IPS-11a (cell line): ENCODE measurements at regions not wholly inside any gene's neighbourhood (a gene's known extent, or its start where the extent isn't known, plus 50 kb on each side); places are given as distances from the start of the nearest gene placed in this dataset.

Experiments
- H3K4me3 ChIP-seq: one replicate; pipeline ENCODE4 v1.5.1; 2013; ENCODE audit warnings: low read depth, low read length, control low read depth

GRCh38 chr3:10759495-10759894, 56.5 kb upstream of the SLC6A11 start:
- H3K4me3 ChIP-seq = no peak overlapping the region

DNA sequence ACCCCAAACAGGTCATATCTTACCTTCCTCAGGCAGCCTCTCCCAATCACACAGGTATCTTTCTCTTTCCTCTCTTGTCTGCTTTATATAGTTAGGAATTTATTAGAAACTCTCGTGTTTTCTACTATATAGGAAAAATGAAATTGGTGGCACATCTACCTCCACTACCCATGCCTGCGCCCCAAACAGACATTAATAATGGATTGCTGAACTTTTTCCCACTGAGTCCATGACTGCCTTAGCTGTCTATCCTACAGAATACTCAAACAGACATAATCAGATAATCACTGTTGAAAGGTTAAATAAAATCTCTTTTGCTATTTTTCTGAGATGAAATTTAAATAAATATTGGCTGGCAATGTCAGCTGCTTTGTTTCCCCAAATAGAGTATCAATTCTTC, 55.8 kb upstream of the SLC6A11 start:
- H3K4me3 ChIP-seq = no peak overlapping the region

DNA sequence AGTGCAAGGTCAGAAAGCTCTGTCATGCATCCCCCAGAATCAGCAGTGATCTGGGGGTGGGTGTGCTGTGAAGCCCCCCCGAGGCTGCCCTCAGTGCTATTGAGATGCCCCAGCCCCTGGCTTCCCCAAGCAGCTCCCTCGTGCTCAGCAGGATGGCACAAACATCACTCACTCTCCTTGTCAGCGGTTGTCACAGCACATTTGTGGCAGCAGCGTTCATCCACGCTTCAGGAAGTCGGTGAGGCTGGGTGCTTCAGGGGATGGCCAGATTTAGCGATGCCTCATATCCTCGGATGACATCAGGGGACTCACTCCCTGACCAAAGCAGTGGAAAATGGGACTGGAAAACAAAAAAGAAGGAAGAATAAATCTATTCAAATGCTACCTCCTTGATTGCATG, 54.4 kb upstream of the SLC6A11 start:
- H3K4me3 ChIP-seq = no peak overlapping the region

GRCh38 chr3:10762116-10762515, 53.9 kb upstream of the SLC6A11 start:
- H3K4me3 ChIP-seq = no peak overlapping the region

GRCh38 chr3:10762611-10763247, 53.3 kb upstream of the SLC6A11 start:
- H3K4me3 ChIP-seq = no peak overlapping the region

GRCh38 chr3:10763248-10763620, 52.8 kb upstream of the SLC6A11 start:
- no peak overlapping the region for H3K4me3 ChIP-seq

GRCh38 chr3:10763817-10764258, 52.2 kb upstream of the SLC6A11 start:
- H3K4me3 ChIP-seq = no peak overlapping the region

DNA sequence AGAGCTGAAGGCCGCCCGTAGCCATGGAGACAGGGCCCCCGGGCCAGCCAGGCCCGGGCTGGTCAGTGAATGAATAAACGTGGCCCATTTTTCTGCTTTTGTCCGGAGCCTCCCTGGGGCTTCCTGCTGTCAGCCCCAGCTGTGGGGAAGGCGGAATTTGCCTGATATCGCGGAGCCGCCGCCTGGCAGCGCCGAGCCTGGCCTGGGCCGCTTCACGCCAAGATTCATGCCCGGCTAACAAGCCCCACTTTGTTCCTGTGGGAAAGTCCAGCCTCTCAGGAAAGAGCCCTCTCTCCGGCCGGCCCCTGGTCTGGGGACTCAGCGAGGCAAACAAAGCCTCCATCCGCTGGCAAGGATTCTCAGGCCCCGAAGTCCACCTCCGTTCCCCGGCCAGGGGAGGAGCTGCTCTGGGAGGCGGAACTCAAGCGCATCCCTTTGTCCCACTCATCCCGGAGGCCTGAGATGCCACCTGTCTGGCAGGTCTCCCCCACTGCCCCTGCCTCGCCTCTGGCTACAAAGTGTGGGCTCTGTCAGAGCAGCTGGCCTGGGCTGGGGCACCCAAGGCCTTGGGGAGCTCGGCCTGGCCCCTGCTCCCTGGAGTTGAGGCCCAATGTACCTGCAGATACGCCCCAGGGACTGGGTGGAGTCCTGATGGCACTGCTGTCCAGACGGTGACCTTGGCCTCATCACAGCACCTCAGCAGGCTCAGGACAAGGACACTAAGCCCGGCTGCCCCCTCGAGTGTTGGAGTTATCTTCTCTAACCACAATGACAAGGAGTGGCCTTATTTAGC, 51.6 kb upstream of the SLC6A11 start:
- no peak overlapping the region for H3K4me3 ChIP-seq

DNA sequence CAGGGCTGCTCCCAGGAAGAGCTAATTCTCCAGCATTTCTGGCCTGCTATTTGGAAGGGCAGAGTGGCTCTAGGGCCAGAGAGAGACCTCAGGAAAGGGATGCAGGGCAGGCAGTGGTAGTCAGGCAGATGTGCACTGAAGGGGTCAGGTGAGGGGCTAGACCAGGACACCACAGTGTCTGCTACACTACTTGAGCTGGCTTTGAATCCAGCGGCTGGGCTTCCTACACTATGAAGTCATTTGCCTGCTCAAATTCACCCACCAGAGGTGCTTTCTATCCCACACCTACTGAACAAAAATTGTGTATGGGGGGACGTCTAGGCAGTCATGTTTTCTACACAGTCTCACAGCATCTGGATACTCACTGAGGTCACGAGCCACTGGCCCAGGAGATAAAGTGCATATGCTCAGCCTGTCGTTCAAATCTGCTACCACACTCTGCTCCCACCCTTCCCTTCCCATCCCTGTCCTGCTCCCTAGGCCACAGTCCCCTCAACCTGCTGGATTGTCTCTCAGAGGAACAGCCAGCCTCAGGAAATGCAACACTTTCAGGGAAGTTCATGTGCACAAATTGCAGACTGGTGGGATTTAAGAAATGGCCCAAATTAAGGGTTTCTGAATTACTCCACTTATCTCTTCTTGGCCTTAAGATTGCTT, 49.9 kb upstream of the SLC6A11 start:
- H3K4me3 ChIP-seq = no peak overlapping the region
